T-cell (primary cell): ENCODE measurements at regions not wholly inside any gene's neighbourhood (a gene's known extent, or its start where the extent isn't known, plus 50 kb on each side); places are given as distances from the start of the nearest gene placed in this dataset.
"Not testable (repeated sequence)": the region's sequence is repeated elsewhere in the genome, so short reads cannot be mapped to it uniquely, and the experiment has no call there.

Experiments
- ATAC-seq, 4 experiments: fragments of 200-7000 bp in 3 of 4; fragments of 150-1000 bp in 1 of 4; cut with Tn5 transposase; replicated peaks in 1 of 4; 1 replicate in 3 of 4; 2 replicates in 1 of 4; pipeline ENCODE4 v1.10.0; 2021; ENCODE audit warnings: moderate library complexity in 3 of 4, mild to moderate bottlenecking in 2 of 4, moderate number of reproducible peaks in 1 of 4
- CTCF ChIA-PET, 2 donors: fragments of 300-600 bp; sonication (Branson Sonifier 250); formaldehyde crosslinking; loops; one replicate each; lab custom pipeline; 2022; ENCODE audit warnings: antibody characterized with exemption in 2 of 2; lab: Charles Lee
- POLR2A ChIA-PET, 2 donors: fragments of 300-600 bp; sonication (Branson Sonifier 250); formaldehyde crosslinking; loops; one replicate each; lab custom pipeline; 2022; ENCODE audit warnings: antibody characterized with exemption in 2 of 2; lab: Charles Lee
- DNase-seq, 35 experiments: peaks; one replicate each; pipeline versions ENCODE4 v3.0.0 to v3.0.0-alpha.2; 2013 to 2023
- H3K27ac ChIP-seq: one replicate; pipeline ENCODE4 v1.5.1; 2013; ENCODE audit warnings: low read length
- H3K27me3 ChIP-seq, 2 experiments: replicated peaks in 1 of 2; 1 replicate in 1 of 2; 2 replicates in 1 of 2; pipeline versions ENCODE4 v1.6.1 to v1.7.0; 2013; ENCODE audit warnings: low read length in 1 of 2, mixed read lengths in 1 of 2; ENCODE audit not compliant: control insufficient read depth in 2 of 2, insufficient read depth in 2 of 2; ENCODE audit errors: extremely low read depth in 1 of 2
- H3K36me3 ChIP-seq, 2 donors: 1 replicate in 1 of 2; 2 replicates in 1 of 2; pipeline versions ENCODE4 v1.6.1 to v1.7.0; 2013; ENCODE audit warnings: low read length in 1 of 2; ENCODE audit not compliant: control insufficient read depth in 2 of 2, insufficient read depth in 1 of 2; ENCODE audit errors: extremely low read depth in 1 of 2
- H3K4me1 ChIP-seq, 2 experiments: 1 replicate in 1 of 2; 2 replicates in 1 of 2; pipeline versions ENCODE4 v1.6.1 to v1.7.0; 2013; ENCODE audit warnings: low read length in 2 of 2, mixed read lengths in 1 of 2; ENCODE audit not compliant: insufficient read depth in 2 of 2, control insufficient read depth in 1 of 2; ENCODE audit errors: extremely low read depth in 1 of 2
- H3K4me3 ChIP-seq, 2 donors: 1 replicate in 1 of 2; 2 replicates in 1 of 2; pipeline versions ENCODE4 v1.5.1 to v1.7.0; 2013; ENCODE audit warnings: mild to moderate bottlenecking in 2 of 2, low read length in 1 of 2, moderate library complexity in 1 of 2; ENCODE audit not compliant: control insufficient read depth in 1 of 2; ENCODE audit errors: extremely low read depth in 1 of 2
- H3K9me3 ChIP-seq: 2 replicates; pipeline ENCODE4 v1.7.0; 2013
- H3K27ac Mint-ChIP-seq, 2 donors: one replicate each; pipeline ENCODE4 v1.8.0; 2020 to 2021; ENCODE audit warnings: mild to moderate bottlenecking in 2 of 2, mixed read lengths in 2 of 2
- H3K27me3 Mint-ChIP-seq, 2 donors: one replicate each; pipeline ENCODE4 v1.8.0; 2021 to 2022; ENCODE audit warnings: mixed read lengths in 2 of 2
- H3K36me3 Mint-ChIP-seq: one replicate; pipeline ENCODE4 v1.8.0; 2021; ENCODE audit warnings: mixed read lengths
- H3K4me1 Mint-ChIP-seq, 3 donors: one replicate each; pipeline ENCODE4 v1.8.0; 2020 to 2022; ENCODE audit warnings: mixed read lengths in 3 of 3, mild to moderate bottlenecking in 1 of 3
- H3K4me3 Mint-ChIP-seq, 3 donors: one replicate each; pipeline ENCODE4 v1.8.0; 2020 to 2022; ENCODE audit warnings: mild to moderate bottlenecking in 3 of 3, mixed read lengths in 3 of 3, moderate library complexity in 3 of 3
- H3K9me3 Mint-ChIP-seq, 3 donors: one replicate each; pipeline ENCODE4 v1.8.0; 2020 to 2022; ENCODE audit warnings: mixed read lengths in 3 of 3
- WGBS: methylation state at CpG from one replicate; pipeline ENCODE4 v1.1.5; 2013; ENCODE audit warnings: missing lambda C conversion rate; ENCODE audit not compliant: insufficient coverage; 5-methylcytosine and 5-hydroxymethylcytosine counted together

- H3K27ac ChIP-seq, H3K4me1 ChIP-seq, H3K9me3 ChIP-seq, H3K27ac Mint-ChIP-seq, H3K9me3 Mint-ChIP-seq, H3K36me3 Mint-ChIP-seq, H3K27me3 Mint-ChIP-seq, POLR2A ChIA-PET, H3K27me3 ChIP-seq, H3K4me3 Mint-ChIP-seq, DNase-seq, CTCF ChIA-PET, H3K36me3 ChIP-seq, H3K4me3 ChIP-seq, H3K4me1 Mint-ChIP-seq: not testable (repeated sequence)
- no CpG with 5 or more reads among the region's 28 CpGs for WGBS
- peak in 1 of 4 experiments; percentile 44 for ATAC-seq
These were observed 123.2 kb downstream of the PPIAL4F start for GRCh38 chr1:144715866-144716265.
